ENCODE measurements at regions not wholly inside any gene's neighbourhood (a gene's known extent, or its start where the extent isn't known, plus 50 kb on each side); places are given as distances from the start of the nearest gene placed in this dataset.

GRCh38 chr12:89167986-89168385, 184.3 kb downstream of the DUSP6 start:
- peaks cover 8% of the 10 kb centered on the region for H3K27me3 Mint-ChIP-seq
- no peak overlapping the region for H3K4me3 Mint-ChIP-seq
- no peak for TF ChIP-seq CTCF (conservative IDR thresholded peaks at IDR 0.05)
- no peak overlapping the region for H3K27ac Mint-ChIP-seq
- H3K4me1 Mint-ChIP-seq (ENCODE audit: unreplicated experiment): peaks cover 9% of the 10 kb centered on the region
- no peak for DNase-seq (ENCODE audit: extremely low spot score, unreplicated experiment)
- peaks cover 7% of the 10 kb centered on the region for H3K9me3 Mint-ChIP-seq
- H3K36me3 Mint-ChIP-seq: no peaks in the 10 kb centered on the region

- peaks cover 8% of the 10 kb centered on the region for H3K27me3 Mint-ChIP-seq
- no peak overlapping the region for H3K4me3 Mint-ChIP-seq
- DNase-seq (ENCODE audit: extremely low spot score, unreplicated experiment): no peak
- H3K4me1 Mint-ChIP-seq (ENCODE audit: unreplicated experiment): peaks cover 9% of the 10 kb centered on the region
- H3K27ac Mint-ChIP-seq: no peak overlapping the region
- TF ChIP-seq CTCF (conservative IDR thresholded peaks at IDR 0.05): no peak
- no peaks in the 10 kb centered on the region for H3K9me3 Mint-ChIP-seq
- H3K36me3 Mint-ChIP-seq: no peaks in the 10 kb centered on the region
Measured at GRCh38 chr12:89166525-89166934, 185.8 kb downstream of the DUSP6 start.

- Mint-ChIP-seq H3K27ac (no peak overlapping the region), H3K27me3 (peaks cover 8% of the 10 kb centered on the region), H3K4me1 (ENCODE audit: unreplicated experiment) (peaks cover 9% of the 10 kb centered on the region)
Measured at GRCh38 chr12:89166121-89166520, 186.2 kb downstream of the DUSP6 start.

GRCh38 chr12:89165703-89166102, 186.6 kb downstream of the DUSP6 start:
- H3K4me1 Mint-ChIP-seq (ENCODE audit: unreplicated experiment): peaks cover 9% of the 10 kb centered on the region
- no peaks in the 10 kb centered on the region for H3K9me3 Mint-ChIP-seq
- no peak for DNase-seq (ENCODE audit: extremely low spot score, unreplicated experiment)
- H3K27me3 Mint-ChIP-seq: peaks cover 8% of the 10 kb centered on the region
- no peak overlapping the region for H3K27ac Mint-ChIP-seq
- H3K36me3 Mint-ChIP-seq: no peaks in the 10 kb centered on the region
- H3K4me3 Mint-ChIP-seq: no peak overlapping the region
- no peak for TF ChIP-seq CTCF (conservative IDR thresholded peaks at IDR 0.05)

More at GRCh38 chr12:89166121-89166520, 186.2 kb downstream of the DUSP6 start:
- Mint-ChIP-seq H3K36me3 (no peaks in the 10 kb centered on the region), H3K9me3 (no peaks in the 10 kb centered on the region), H3K4me3 (no peak overlapping the region)
- DNase-seq (ENCODE audit: extremely low spot score, unreplicated experiment): no peak
- TF ChIP-seq CTCF (conservative IDR thresholded peaks at IDR 0.05): no peak

GRCh38 chr12:89163918-89164317, 188.4 kb downstream of the DUSP6 start:
- Mint-ChIP-seq H3K27ac (no peak overlapping the region), H3K4me1 (ENCODE audit: unreplicated experiment) (peaks cover 9% of the 10 kb centered on the region), H3K27me3 (peaks cover 8% of the 10 kb centered on the region), H3K9me3 (no peaks in the 10 kb centered on the region), H3K4me3 (no peak overlapping the region), H3K36me3 (no peaks in the 10 kb centered on the region)
- no peak for TF ChIP-seq CTCF (conservative IDR thresholded peaks at IDR 0.05)
- no peak for DNase-seq (ENCODE audit: extremely low spot score, unreplicated experiment)
